Smooth muscle cell of the brain vasculature (primary cell): ENCODE measurements at regions not wholly inside any gene's neighbourhood (a gene's known extent, or its start where the extent isn't known, plus 50 kb on each side); places are given as distances from the start of the nearest gene placed in this dataset.

Experiments used
- DNase-seq: peaks from one replicate; pipeline ENCODE4 v3.0.0-alpha.2; 2012; ENCODE audit warnings: low read depth, low spot score

GRCh38 chr3:124660599-124660998, 69.7 kb upstream of the UMPS start:
- no peak for DNase-seq

DNA sequence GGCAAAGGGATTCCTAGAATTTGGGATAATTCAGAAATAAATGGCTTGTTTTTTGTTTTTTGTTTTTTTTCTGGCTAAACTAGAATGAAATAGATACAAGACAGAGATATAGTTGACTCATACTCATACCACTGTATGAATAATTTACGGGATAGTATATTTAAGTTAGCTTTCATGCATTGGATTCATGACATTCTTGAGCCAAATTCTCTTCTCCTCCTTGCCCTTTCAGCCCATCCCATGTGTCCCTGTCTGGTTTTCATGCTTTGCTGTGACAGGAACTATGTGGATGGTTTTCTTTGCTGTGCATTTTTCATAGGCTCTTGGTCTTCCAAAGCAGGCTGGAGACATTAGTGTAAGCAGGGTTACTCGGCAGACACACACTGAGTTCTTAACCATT, 66.6 kb upstream of the UMPS start:
- no peak for DNase-seq

- no peak for DNase-seq
Observed at GRCh38 chr3:124664804-124665203, 65.4 kb upstream of the UMPS start.

- DNase-seq = no peak
Observed at GRCh38 chr3:124666067-124666466, 64.2 kb upstream of the UMPS start.

- no peak for DNase-seq
Observed at GRCh38 chr3:124669470-124669869, 60.8 kb upstream of the UMPS start.

DNA sequence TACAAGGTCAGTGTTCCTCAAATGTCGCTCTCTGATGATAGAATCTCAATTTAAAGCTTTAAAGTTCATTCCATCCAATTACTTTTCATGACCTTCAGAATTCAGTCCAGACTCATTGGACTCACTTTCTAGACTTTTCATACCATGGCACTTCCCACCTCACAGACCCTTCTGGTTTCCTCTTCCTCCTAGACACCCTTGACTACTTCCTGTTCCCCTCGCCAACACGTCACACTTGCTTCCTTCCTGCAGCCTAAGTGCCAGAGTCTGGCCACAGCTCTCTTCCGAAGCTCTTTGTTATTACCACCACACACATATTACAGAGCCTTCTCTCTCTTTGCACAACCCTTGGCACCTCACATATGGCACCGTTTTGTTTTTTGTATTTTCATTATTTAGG, 59.1 kb upstream of the UMPS start:
- no peak for DNase-seq

GRCh38 chr3:124674336-124674735, 55.9 kb upstream of the UMPS start:
- no peak for DNase-seq

DNA sequence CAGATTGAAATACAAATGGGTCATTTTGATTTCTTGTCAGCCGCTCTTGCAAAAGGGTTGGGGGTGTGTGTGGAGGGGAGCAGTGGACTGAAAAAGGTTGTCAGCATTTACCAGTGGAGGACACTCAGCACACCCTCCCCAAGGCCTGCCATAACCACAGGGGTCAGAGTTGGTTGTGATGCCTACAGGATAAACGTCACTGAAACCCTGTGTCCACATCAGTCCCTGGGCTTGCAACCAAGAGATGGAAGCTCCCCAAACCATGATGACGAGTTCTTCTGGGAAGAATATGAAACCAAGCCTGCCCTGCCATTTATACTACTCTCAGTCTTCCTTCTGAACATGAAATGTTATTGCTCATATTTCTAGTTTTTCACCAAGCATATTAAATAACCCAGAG, 54.0 kb upstream of the UMPS start:
- no peak for DNase-seq

DNA sequence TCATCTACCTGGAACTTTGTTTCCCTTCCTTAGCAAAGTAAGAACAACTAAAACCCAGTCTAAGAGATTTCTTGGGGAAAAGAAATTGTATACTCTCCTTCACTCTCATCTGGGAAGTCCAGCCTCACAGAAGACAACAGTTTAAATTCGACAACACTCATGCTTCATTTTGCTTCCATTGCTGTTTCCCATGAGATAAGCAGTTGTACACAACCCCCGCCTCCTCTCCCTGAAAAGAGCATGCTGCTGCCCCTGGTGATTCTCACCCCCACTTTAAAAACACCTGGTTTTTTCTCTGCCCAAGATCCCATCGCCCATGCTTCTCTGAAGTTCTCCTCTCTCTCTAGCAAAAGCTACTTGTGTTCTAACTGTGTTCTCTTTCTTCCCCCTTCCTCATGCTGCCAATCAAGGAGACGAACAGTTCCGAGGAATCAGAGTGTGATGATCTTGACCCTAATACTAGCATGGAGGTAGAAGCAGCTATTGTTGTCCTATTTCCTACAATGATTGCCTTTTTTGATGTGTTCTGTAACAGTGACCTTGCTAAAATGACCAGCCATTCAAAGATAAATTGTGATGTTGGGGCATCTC, 51.1 kb upstream of the UMPS start:
- DNase-seq = no peak
